ENCODE measurements at regions not wholly inside any gene's neighbourhood (a gene's known extent, or its start where the extent isn't known, plus 50 kb on each side); places are given as distances from the start of the nearest gene placed in this dataset.

GRCh38 chr11:112725636-112726035, 235.6 kb upstream of the NCAM1 start:
- Histone ChIP-seq H3K14ac (ENCODE audit: insufficient read length) (no peak overlapping the region), H2AFZ (ENCODE audit: low read length) (no peak overlapping the region), H3K4me3 (ENCODE audit: extremely low read depth in 1 of 4, insufficient read depth in 2 of 4, low read depth in 3 of 4, low read length in 4 of 4) (no peak overlapping the region), H3K4me1 (replicated peaks in 1 of 4; ENCODE audit: control insufficient read depth in 3 of 4, insufficient read depth in 4 of 4, low read length in 3 of 4) (peaks cover 0 to 3% (median 0%) of the 10 kb centered on the region in 4 experiments; a peak in 1 of 7 replicates), H2BK12ac (ENCODE audit: low read depth, low read length) (no peak overlapping the region), H3K56ac (replicated peaks; ENCODE audit: insufficient read length, low read depth, low read length) (no peak overlapping the region), H3K18ac (ENCODE audit: extremely low read depth, low read length) (no peak overlapping the region), H4K91ac (replicated peaks; ENCODE audit: insufficient read length, low read length) (no peak overlapping the region), H3K79me2 (ENCODE audit: control insufficient read depth in 1 of 2, insufficient read depth in 2 of 2, low read length in 2 of 2) (no peaks in the 10 kb centered on the region), H4K20me1 (replicated peaks in 1 of 2; ENCODE audit: control insufficient read depth in 1 of 2, insufficient read depth in 2 of 2, low read length in 2 of 2) (no peaks in the 10 kb centered on the region), H2BK5ac (ENCODE audit: low read depth, low read length) (no peak overlapping the region), H3K9me3 (ENCODE audit: insufficient read depth in 2 of 2, low read depth in 1 of 2, low read length in 1 of 2) (no peaks in the 10 kb centered on the region), H3K9ac (replicated peaks in 1 of 4; ENCODE audit: extremely low read depth in 1 of 4, low read depth in 3 of 4, low read length in 3 of 4) (no peak overlapping the region), H2BK120ac (replicated peaks; ENCODE audit: low read depth, low read length) (no peak overlapping the region), H3K23me2 (ENCODE audit: low read depth, low read length) (no peaks in the 10 kb centered on the region), H2AK5ac (ENCODE audit: low read depth, low read length) (no peak overlapping the region), H3K4me2 (ENCODE audit: insufficient read depth in 1 of 2, low read depth in 2 of 2, low read length in 2 of 2) (no peak overlapping the region), H3K36me3 (ENCODE audit: control insufficient read depth in 2 of 4, insufficient read depth in 4 of 4, low read length in 3 of 4) (no peaks in the 10 kb centered on the region), H2BK20ac (ENCODE audit: low read length) (no peak overlapping the region), H3K23ac (ENCODE audit: insufficient read length) (no peak overlapping the region), H3K79me1 (ENCODE audit: low read depth, low read length) (no peaks in the 10 kb centered on the region), H4K8ac (ENCODE audit: extremely low read depth, insufficient read depth, low read length) (no peak overlapping the region), H2BK15ac (ENCODE audit: low read length) (no peak overlapping the region), H3K27ac (ENCODE audit: low read depth, low read length) (no peak overlapping the region), H4K5ac (ENCODE audit: insufficient read length, low read depth, low read length) (no peak overlapping the region), H3K27me3 (replicated peaks in 1 of 4; ENCODE audit: control insufficient read depth in 3 of 4, extremely low read depth in 1 of 4, insufficient read depth in 3 of 4, low read length in 3 of 4) (no peaks in the 10 kb centered on the region), H3K4ac (replicated peaks; ENCODE audit: insufficient read length, low read depth, low read length) (no peak overlapping the region)
- ChIA-PET POLR2A (ENCODE audit: partially characterized antibody) (no interaction called here), CTCF (ENCODE audit: partially characterized antibody) (interaction anchor here (1.4 kb wide), 1 partner anchor 13 kb away, joined by 4 read pairs; no protein-coding TSS in a partner anchor)
- 71% methylated on average over 3 of the region's 3 CpGs; no CpG with 5 or more reads in 1 of the 2 experiments for WGBS, 2 experiments (ENCODE audit: extremely low coverage in 1 of 2, insufficient coverage in 1 of 2, insufficient read length in 1 of 2, insufficient replicate concordance in 2 of 2, low coverage in 1 of 2, low lambda C conversion rate in 2 of 2, missing lambda C conversion rate in 1 of 2)
- FAIRE-seq (no peak), DNase-seq (ENCODE audit: low read depth in 1 of 2, low spot score in 2 of 2) (no peak)
- no peak for TF ChIP-seq CBX8 (IDR thresholded peaks at IDR 0.05; ENCODE audit: borderline replicate concordance, low read depth, low read length)
- TF ChIP-seq SAP30 (IDR thresholded peaks at IDR 0.05; ENCODE audit: insufficient read depth, insufficient replicate concordance, low read length), result no peak
- no peak for TF ChIP-seq JUN (IDR thresholded peaks at IDR 0.05; ENCODE audit: low read depth, low read length)
- TF ChIP-seq SUZ12 (IDR thresholded peaks at IDR 0.05; ENCODE audit: low read length), result no peak

Measured in H1 (cell line).